HG02623 (cell line): ENCODE measurements at regions not wholly inside any gene's neighbourhood (a gene's known extent, or its start where the extent isn't known, plus 50 kb on each side); places are given as distances from the start of the nearest gene placed in this dataset.
"Not testable (repeated sequence)": the region's sequence is repeated elsewhere in the genome, so short reads cannot be mapped to it uniquely, and the experiment has no call there.

Experiments used
- ATAC-seq: cut with Tn5 transposase; IDR thresholded peaks from one replicate; pipeline ENCODE4 v1.9.1; 2021; ENCODE audit warnings: moderate library complexity; ENCODE audit not compliant: unreplicated experiment

- ATAC-seq: no peak
These were observed 254.1 kb upstream of the PFKP start for GRCh38 chr10:2813286-2813685.

GRCh38 chr10:2812631-2813030 is 254.7 kb upstream of the PFKP start:
- ATAC-seq: no peak

- ATAC-seq: no peak
These were observed 267.2 kb upstream of the PFKP start for GRCh38 chr10:2800178-2800577.

- ATAC-seq: no peak
These were observed 268.9 kb upstream of the PFKP start for GRCh38 chr10:2798336-2799022.

GRCh38 chr10:2791774-2792443 is 275.4 kb upstream of the PFKP start:
- no peak for ATAC-seq

GRCh38 chr10:2790396-2791188 is 276.8 kb upstream of the PFKP start:
- ATAC-seq: no peak

- ATAC-seq: no peak
These were observed 281.1 kb upstream of the PFKP start for GRCh38 chr10:2786251-2786650.

GRCh38 chr10:2784766-2785165 is 282.6 kb upstream of the PFKP start:
- no peak for ATAC-seq

- ATAC-seq: no peak
These were observed 284.4 kb upstream of the PFKP start for GRCh38 chr10:2782950-2783349.

- ATAC-seq: no peak
These were observed 285.1 kb upstream of the PFKP start for GRCh38 chr10:2782265-2782664.

- ATAC-seq: no peak
These were observed 289.5 kb upstream of the PFKP start for GRCh38 chr10:2777666-2778355.

GRCh38 chr10:2772816-2773631 is 294.3 kb upstream of the PFKP start:
- ATAC-seq: no peak

GRCh38 chr10:2772135-2772534 is 295.2 kb upstream of the PFKP start:
- no peak for ATAC-seq

GRCh38 chr10:2767293-2767692 is 300.1 kb upstream of the PFKP start:
- ATAC-seq: not testable (repeated sequence)

GRCh38 chr10:2761971-2762370 is 305.4 kb upstream of the PFKP start:
- ATAC-seq: no peak

- no peak for ATAC-seq
These were observed 306.0 kb upstream of the PFKP start for GRCh38 chr10:2761311-2761710.

GRCh38 chr10:2760736-2761135 is 306.6 kb upstream of the PFKP start:
- ATAC-seq: no peak

- no peak for ATAC-seq
These were observed 308.1 kb upstream of the PFKP start for GRCh38 chr10:2759233-2759632.

- no peak for ATAC-seq
These were observed 312.4 kb upstream of the PFKP start for GRCh38 chr10:2754943-2755342.

- no peak for ATAC-seq
These were observed 319.1 kb upstream of the PFKP start for GRCh38 chr10:2748287-2748686.

- ATAC-seq: no peak
These were observed 320.7 kb upstream of the PFKP start for GRCh38 chr10:2746638-2747037.
